K562 (cell line): ENCODE measurements at regions not wholly inside any gene's neighbourhood (a gene's known extent, or its start where the extent isn't known, plus 50 kb on each side); places are given as distances from the start of the nearest gene placed in this dataset.

Experiments used
- CTCF ChIP-seq, 3 experiments: IDR thresholded peaks in 2 of 3; conservative IDR thresholded peaks in 1 of 3; 2 replicates each; pipeline ENCODE4 v1.5.1; 2011 to 2012; ENCODE audit warnings: low read length in 3 of 3, mild to moderate bottlenecking in 3 of 3, control low read depth in 2 of 3, improper control_type of control experiment in 1 of 3, inconsistent platforms in 1 of 3, low read depth in 1 of 3, mixed read lengths in 1 of 3, moderate library complexity in 1 of 3; ENCODE audit not compliant: insufficient read depth in 2 of 3
- EZH2 ChIP-seq: IDR thresholded peaks from 2 replicates; pipeline ENCODE4 v1.6.1; 2012; ENCODE audit warnings: low read depth, mild to moderate bottlenecking, inconsistent platforms, low read length, borderline replicate concordance
- FOXA1 ChIP-seq: fragments of 450-650 bp; IDR thresholded peaks from 2 replicates; pipeline ENCODE4 v1.6.1; 2016; ENCODE audit warnings: mild to moderate bottlenecking, borderline replicate concordance
- NFE2 ChIP-seq: IDR thresholded peaks from 2 replicates; pipeline ENCODE4 v1.6.1; 2014; ENCODE audit warnings: antibody characterized with exemption, low read depth
- PKNOX1 ChIP-seq: fragments of 450-650 bp; IDR thresholded peaks from 2 replicates; pipeline ENCODE4 v1.6.1; 2016
- POLR2A ChIP-seq: fragments of 450-650 bp; conservative IDR thresholded peaks from 2 replicates; pipeline ENCODE4 v1.6.1; 2016
- SAFB2 ChIP-seq: fragments of 200-400 bp; formaldehyde crosslinking; IDR thresholded peaks from 2 replicates; pipeline ENCODE4 v1.6.1; 2018; ENCODE audit warnings: borderline replicate concordance, low read length, low read depth, moderate library complexity; ENCODE audit not compliant: severe bottlenecking
- SMAD1 ChIP-seq: fragments of 150-350 bp; IDR thresholded peaks from 2 replicates; pipeline ENCODE4 v1.6.1; 2014; ENCODE audit warnings: low read length, low read depth; ENCODE audit not compliant: partially characterized antibody
- U2AF1 ChIP-seq: fragments of 200-400 bp; formaldehyde crosslinking; optimal IDR thresholded peaks from 2 replicates; pipeline ENCODE3; 2017; ENCODE audit warnings: mild to moderate bottlenecking, low read depth, low read length, moderate library complexity
- XRCC5 ChIP-seq: fragments of 200-400 bp; formaldehyde crosslinking; IDR thresholded peaks from 2 replicates; pipeline ENCODE4 v1.6.1; 2017; ENCODE audit warnings: low read depth, mild to moderate bottlenecking, low read length

DNA sequence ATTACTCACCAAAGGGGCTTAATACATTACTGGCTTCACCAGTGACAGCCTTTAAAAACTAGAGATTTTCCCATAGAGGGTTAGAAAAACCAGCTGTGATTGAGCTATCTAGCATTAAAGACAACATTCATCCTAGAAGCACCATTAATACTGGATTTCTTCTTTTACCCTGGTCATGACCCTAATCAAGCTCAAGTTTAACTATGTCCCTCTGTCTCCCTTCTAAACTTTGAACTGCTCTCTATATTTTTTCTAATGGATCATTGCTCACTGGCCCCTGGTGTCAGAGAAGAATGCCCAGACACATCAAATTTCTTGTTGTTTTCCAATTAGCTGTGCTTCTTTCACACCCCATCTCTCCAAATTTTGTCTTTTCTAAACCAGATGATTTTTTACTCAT, 1101.3 kb downstream of the XPNPEP1 start:
- no peak for TF ChIP-seq CTCF (IDR thresholded peaks at IDR 0.05 in 2 of 3, conservative IDR thresholded peaks at IDR 0.05 in 1 of 3; ENCODE audit: insufficient read depth in 2 of 3, low read depth in 1 of 3, low read length in 3 of 3)
- no peak for TF ChIP-seq EZH2
- TF ChIP-seq POLR2A = no peak
- no peak for TF ChIP-seq XRCC5
- no peak for TF ChIP-seq FOXA1
- TF ChIP-seq SMAD1 = no peak
- no peak for TF ChIP-seq SAFB2
- TF ChIP-seq PKNOX1 = no peak
- no peak for TF ChIP-seq NFE2
- TF ChIP-seq U2AF1 = no peak
